SK-N-SH (cell line): ENCODE measurements at regions not wholly inside any gene's neighbourhood (a gene's known extent, or its start where the extent isn't known, plus 50 kb on each side); places are given as distances from the start of the nearest gene placed in this dataset.
"Not testable (repeated sequence)": the region's sequence is repeated elsewhere in the genome, so short reads cannot be mapped to it uniquely, and the experiment has no call there.

ENCODE experiments used
- CTCF ChIA-PET: fragments of 300-600, 350-600 bp; formaldehyde crosslinking; extraction: SDS; loops from one replicate; lab custom pipeline; 2021; lab: Yijun Ruan, JAX
- POLR2A ChIA-PET: fragments of 350-600 bp; sonication (Branson Sonifier 250); formaldehyde crosslinking; extraction: SDS; loops from one replicate; lab custom pipeline; 2020; ENCODE audit warnings: antibody characterized with exemption, inconsistent platforms; lab: Yijun Ruan, JAX
- DNase-seq: peaks from one replicate; pipeline ENCODE4 v3.0.0; 2012
- H2AFZ ChIP-seq: fragments of 200-600 bp; sonication (generic); 2 replicates; pipeline ENCODE4 v1.8.1; 2016; ENCODE audit warnings: antibody characterized with exemption, mild to moderate bottlenecking, low read depth
- H3F3A ChIP-seq: fragments of 200-600 bp; sonication (generic); replicated peaks from 2 replicates; pipeline ENCODE3; 2016; ENCODE audit warnings: antibody characterized with exemption, mild to moderate bottlenecking; ENCODE audit not compliant: insufficient read depth
- H3K27ac ChIP-seq, 2 experiments: fragments of 200-500 bp in 1 of 2; fragments of 200-600 bp in 1 of 2; sonication (Bioruptor generic) in 1 of 2; sonication (generic), shearing (Covaris generic) in 1 of 2; 2 replicates each; pipeline versions ENCODE4 v1.5.1 to v1.6.1; 2014 to 2016; ENCODE audit warnings: low read depth in 2 of 2, inconsistent platforms in 1 of 2, low read length in 1 of 2, mild to moderate bottlenecking in 1 of 2, mixed read lengths in 1 of 2
- H3K27me3 ChIP-seq: fragments of 200-600 bp; sonication (generic), shearing (Covaris generic); 2 replicates; pipeline ENCODE4 v1.6.1; 2016; ENCODE audit warnings: mixed run types; ENCODE audit not compliant: insufficient read depth
- H3K36me3 ChIP-seq, 2 experiments: fragments of 200-500 bp in 1 of 2; fragments of 200-600 bp in 1 of 2; sonication (Bioruptor generic) in 1 of 2; sonication (generic) in 1 of 2; replicated peaks in 1 of 2; 2 replicates each; pipeline versions ENCODE3 to v1.5.1; 2014 to 2016; ENCODE audit warnings: low read length in 1 of 2, mild to moderate bottlenecking in 1 of 2; ENCODE audit not compliant: insufficient read depth in 2 of 2, control insufficient read depth in 1 of 2
- H3K4me1 ChIP-seq, 2 experiments: fragments of 200-500 bp in 1 of 2; fragments of 200-600 bp in 1 of 2; sonication (Bioruptor generic) in 1 of 2; sonication (generic), shearing (Covaris generic) in 1 of 2; 2 replicates each; pipeline versions ENCODE4 v1.5.1 to v1.6.1; 2014 to 2016; ENCODE audit warnings: low read depth in 1 of 2, low read length in 1 of 2, mixed run types in 1 of 2; ENCODE audit not compliant: insufficient read depth in 2 of 2, control insufficient read depth in 1 of 2
- H3K4me2 ChIP-seq: fragments of 200-600 bp; sonication (generic), shearing (Covaris generic); 2 replicates; pipeline ENCODE4 v1.6.1; 2017; ENCODE audit warnings: mixed run types
- H3K4me3 ChIP-seq, 2 experiments: fragments of 200-500 bp in 1 of 2; fragments of 200-600 bp in 1 of 2; sonication (Bioruptor generic) in 1 of 2; sonication (generic), shearing (Covaris generic) in 1 of 2; 2 replicates each; pipeline versions ENCODE4 v1.5.1 to v1.8.1; 2014 to 2016; ENCODE audit warnings: low read depth in 2 of 2, inconsistent platforms in 1 of 2, low read length in 1 of 2, mild to moderate bottlenecking in 1 of 2, mixed read lengths in 1 of 2, moderate library complexity in 1 of 2
- H3K79me2 ChIP-seq: fragments of 200-600 bp; sonication (generic); 2 replicates; pipeline ENCODE4 v1.8.1; 2017; ENCODE audit warnings: mild to moderate bottlenecking; ENCODE audit not compliant: insufficient read depth
- H3K9ac ChIP-seq: fragments of 200-600 bp; sonication (generic); 2 replicates; pipeline ENCODE4 v1.6.1; 2017; ENCODE audit warnings: mixed run types
- H3K9me2 ChIP-seq: fragments of 200-600 bp; sonication (generic); 2 replicates; pipeline ENCODE4 v1.6.1; 2017; ENCODE audit warnings: mixed run types
- H3K9me3 ChIP-seq: fragments of 200-600 bp; sonication (generic); 2 replicates; pipeline ENCODE4 v1.6.1; 2017; ENCODE audit warnings: mixed run types, mild to moderate bottlenecking, moderate library complexity
- H4K20me1 ChIP-seq: fragments of 200-600 bp; sonication (generic); 2 replicates; pipeline ENCODE4 v1.6.1; 2017; ENCODE audit warnings: mild to moderate bottlenecking, mixed run types; ENCODE audit not compliant: insufficient read depth
- EP300 ChIP-seq, 2 experiments: IDR thresholded peaks; 2 replicates each; pipeline versions ENCODE4 v1.4.0 to v1.6.1; 2012; ENCODE audit warnings: borderline replicate concordance in 1 of 2, low read depth in 1 of 2, low read length in 1 of 2
- EZH2phosphoT487 ChIP-seq: fragments of 200-600 bp; sonication (generic); IDR thresholded peaks from 2 replicates; pipeline ENCODE4 v1.6.1; 2017; ENCODE audit warnings: low read depth, mixed run types, mild to moderate bottlenecking, antibody characterized with exemption, moderate library complexity, borderline replicate concordance
- FOXM1 ChIP-seq: IDR thresholded peaks from 2 replicates; pipeline ENCODE4 v1.4.0; 2012; ENCODE audit warnings: low read depth, mild to moderate bottlenecking
- GABPA ChIP-seq: IDR thresholded peaks from 2 replicates; pipeline ENCODE4 v1.4.0; 2012; ENCODE audit warnings: low read depth, mild to moderate bottlenecking
- GATA2 ChIP-seq: sonication (generic); formaldehyde crosslinking; IDR thresholded peaks from 2 replicates; pipeline ENCODE4 v1.5.0; 2020; ENCODE audit warnings: mild to moderate bottlenecking, missing genetic modification reagents
- IRF3 ChIP-seq: fragments of 150-350 bp; IDR thresholded peaks from 2 replicates; pipeline ENCODE4 v1.6.1; 2016; ENCODE audit warnings: mild to moderate bottlenecking, low read depth, low read length
- JUND ChIP-seq: IDR thresholded peaks from 2 replicates; pipeline ENCODE4 v1.4.0; 2012
- MXI1 ChIP-seq: IDR thresholded peaks from 2 replicates; pipeline ENCODE4 v1.6.1; 2012; ENCODE audit warnings: mild to moderate bottlenecking, low read depth, low read length, improper control_type of control experiment
- NFIC ChIP-seq: IDR thresholded peaks from 2 replicates; pipeline ENCODE4 v1.4.0; 2012; ENCODE audit warnings: borderline replicate concordance
- NRF1 ChIP-seq: IDR thresholded peaks from 2 replicates; pipeline ENCODE4 v1.6.1; 2012; ENCODE audit warnings: low read depth, mild to moderate bottlenecking, low read length
- POLR2AphosphoS5 ChIP-seq: IDR thresholded peaks from 2 replicates; pipeline ENCODE4 v1.6.1; 2012; ENCODE audit warnings: low read depth, low read length
- RCOR1 ChIP-seq: fragments of 150-350 bp; IDR thresholded peaks from 2 replicates; pipeline ENCODE4 v1.6.1; 2017; ENCODE audit warnings: antibody characterized with exemption, low read length
- SIN3A ChIP-seq: IDR thresholded peaks from 2 replicates; pipeline ENCODE4 v1.6.1; 2012; ENCODE audit warnings: low read depth, mild to moderate bottlenecking, low read length, moderate library complexity, borderline replicate concordance
- SMC3 ChIP-seq: IDR thresholded peaks from 2 replicates; pipeline ENCODE4 v1.6.1; 2012; ENCODE audit warnings: low read depth, low read length, improper control_type of control experiment
- USF1 ChIP-seq: IDR thresholded peaks from 2 replicates; pipeline ENCODE4 v1.4.0; 2012; ENCODE audit warnings: low read depth, borderline replicate concordance
- YY1 ChIP-seq: IDR thresholded peaks from 2 replicates; pipeline ENCODE4 v1.4.0; 2012; ENCODE audit warnings: low read depth, mild to moderate bottlenecking
- WGBS: methylation state at CpG from one replicate; pipeline ENCODE4 v1.1.6; 2017; ENCODE audit warnings: low lambda C conversion rate; 5-methylcytosine and 5-hydroxymethylcytosine counted together
- TF ChIP-seq, protein P1 (sequence below): IDR thresholded peaks from 2 replicates; pipeline ENCODE4; 2012

- TF ChIP-seq SIN3A = no peak
- TF ChIP-seq NFIC = no peak
- no peak for TF ChIP-seq USF1
- no peak for TF ChIP-seq YY1
- no peak for TF ChIP-seq GATA2 (CRISPR knock-in tag)
- no peak for TF ChIP-seq FOXM1
- no peak for TF ChIP-seq RCOR1
These were observed 98.5 kb upstream of the POGK start (continued) for GRCh38 chr1:166740668-166741276.

DNA sequence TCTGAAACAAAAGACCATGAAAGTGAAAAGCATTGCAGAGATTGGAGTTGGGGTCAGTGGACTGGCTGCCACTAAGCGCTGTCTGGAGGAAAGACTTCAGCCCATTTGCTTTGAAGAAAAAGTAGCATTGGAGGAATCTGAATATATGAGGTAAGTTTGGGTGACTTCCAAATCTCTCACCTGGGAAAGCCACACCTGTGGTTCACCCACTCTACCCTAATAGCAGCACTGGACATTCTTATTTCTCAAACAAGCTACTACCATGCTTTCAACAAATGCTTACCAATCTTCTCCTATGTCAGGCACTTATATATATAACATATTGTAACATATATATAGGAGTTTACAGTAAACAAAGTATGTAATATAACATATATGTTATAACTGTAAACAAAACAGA lies 76.0 kb upstream of the POGK start:
- WGBS = 24% methylated on average over 1 of the region's 1 CpG
- TF ChIP-seq EP300 (IDR thresholded peaks at IDR 0.05; ENCODE audit: borderline replicate concordance in 1 of 2, low read depth in 1 of 2, low read length in 1 of 2) (no peak), GABPA (no peak), NFIC (no peak), MXI1 (no peak), SIN3A (no peak), POLR2AphosphoS5 (no peak), FOXM1 (no peak), NRF1 (no peak), SMC3 (no peak), JUND (no peak), GATA2 (CRISPR knock-in tag) (no peak), EZH2phosphoT487 (no peak), YY1 (no peak)
- TF ChIP-seq, all 33 proteins: peak for 0
- no peaks in the 10 kb centered on the region for H3K9me2 ChIP-seq
- H3K4me2 ChIP-seq = no peak overlapping the region
- no peaks in the 10 kb centered on the region for H3F3A ChIP-seq
- no peaks in the 10 kb centered on the region for H3K79me2 ChIP-seq
- H3K27me3 ChIP-seq = no peaks in the 10 kb centered on the region
- no peak overlapping the region for H3K4me3 ChIP-seq
- POLR2A ChIA-PET = no interaction called here
- CTCF ChIA-PET = no interaction called here
- no peaks in the 10 kb centered on the region for H3K4me1 ChIP-seq
- no peak overlapping the region for H3K9ac ChIP-seq
- no peak overlapping the region for H3K27ac ChIP-seq
- DNase-seq = no peak
- H3K9me3 ChIP-seq = no peaks in the 10 kb centered on the region
- H3K36me3 ChIP-seq = no peaks in the 10 kb centered on the region
- H2AFZ ChIP-seq = no peak overlapping the region
- H4K20me1 ChIP-seq = no peaks in the 10 kb centered on the region

- Histone ChIP-seq H3K36me3 (no peaks in the 10 kb centered on the region), H3F3A (no peaks in the 10 kb centered on the region), H3K4me1 (no peaks in the 10 kb centered on the region), H4K20me1 (no peaks in the 10 kb centered on the region), H3K9ac (no peak overlapping the region), H2AFZ (no peak overlapping the region), H3K79me2 (no peaks in the 10 kb centered on the region), H3K4me3 (no peak overlapping the region), H3K27me3 (no peaks in the 10 kb centered on the region), H3K27ac (no peak overlapping the region), H3K9me2 (no peaks in the 10 kb centered on the region), H3K9me3 (no peaks in the 10 kb centered on the region), H3K4me2 (no peak overlapping the region)
- CTCF ChIA-PET = no interaction called here
- POLR2A ChIA-PET = interaction anchor here (0.6 kb wide), 1 partner anchor 735 kb away, joined by 3 read pairs; no protein-coding TSS in a partner anchor
- no peak for DNase-seq
- TF ChIP-seq SMC3 (no peak), USF1 (no peak), IRF3 (no peak)
- TF ChIP-seq, protein P1, sequence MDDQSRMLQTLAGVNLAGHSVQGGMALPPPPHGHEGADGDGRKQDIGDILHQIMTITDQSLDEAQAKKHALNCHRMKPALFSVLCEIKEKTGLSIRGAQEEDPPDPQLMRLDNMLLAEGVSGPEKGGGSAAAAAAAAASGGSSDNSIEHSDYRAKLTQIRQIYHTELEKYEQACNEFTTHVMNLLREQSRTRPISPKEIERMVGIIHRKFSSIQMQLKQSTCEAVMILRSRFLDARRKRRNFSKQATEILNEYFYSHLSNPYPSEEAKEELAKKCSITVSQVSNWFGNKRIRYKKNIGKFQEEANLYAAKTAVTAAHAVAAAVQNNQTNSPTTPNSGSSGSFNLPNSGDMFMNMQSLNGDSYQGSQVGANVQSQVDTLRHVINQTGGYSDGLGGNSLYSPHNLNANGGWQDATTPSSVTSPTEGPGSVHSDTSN = no peak
- WGBS = 0% methylated on average over 2 of the region's 2 CpGs
These were observed 72.3 kb upstream of the POGK start for GRCh38 chr1:166766942-166767341.

DNA sequence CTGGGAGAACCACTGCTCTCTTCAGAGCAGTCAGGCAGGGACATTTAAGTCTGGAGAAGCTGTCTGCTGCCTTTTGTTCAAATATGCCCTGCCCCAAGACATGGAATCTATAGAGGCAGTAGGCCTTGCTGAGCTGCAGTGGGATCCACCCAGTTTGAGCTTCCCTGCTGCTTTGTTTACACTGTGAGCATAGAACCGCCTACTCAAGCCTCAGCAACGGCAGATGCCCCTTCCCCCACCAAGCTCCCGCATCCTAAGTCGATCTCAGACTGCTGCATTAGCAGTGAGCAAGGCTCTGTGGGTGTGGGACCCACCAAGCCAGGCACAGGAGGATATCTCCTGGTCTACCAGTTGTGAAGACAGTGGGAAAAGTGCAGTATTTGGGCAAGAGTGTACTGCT lies 54.6 kb upstream of the POGK start:
- H3F3A ChIP-seq, CTCF ChIA-PET, H3K9ac ChIP-seq, H3K9me2 ChIP-seq, H3K27me3 ChIP-seq, H3K36me3 ChIP-seq, H3K4me2 ChIP-seq, POLR2A ChIA-PET, H3K79me2 ChIP-seq, H3K4me3 ChIP-seq, H4K20me1 ChIP-seq, H3K4me1 ChIP-seq, H3K27ac ChIP-seq, DNase-seq, H2AFZ ChIP-seq, H3K9me3 ChIP-seq: not testable (repeated sequence)
- 0% methylated on average over 4 of the region's 4 CpGs for WGBS
